Left ventricle myocardium superior (tissue), 1 donor: ENCODE measurements at regions not wholly inside any gene's neighbourhood (a gene's known extent, or its start where the extent isn't known, plus 50 kb on each side); places are given as distances from the start of the nearest gene placed in this dataset.

Experiments used
- ATAC-seq: fragments of 200-7000 bp; cut with Tn5 transposase; one replicate; pipeline ENCODE4 v1.9.1; 2020; ENCODE audit warnings: mild to moderate bottlenecking, moderate library complexity
- DNase-seq: peaks from one replicate; pipeline ENCODE4 v3.0.0-alpha.2; 2020
- intact Hi-C: fragments of 100-400 bp; cut with micrococcal nuclease; formaldehyde crosslinking; loops from one replicate; pipeline ENCODE4 v1.11.0; 2022
- donor health status: DM: no; HTN: yes; CAD: no; lungs with severe emphysema.

GRCh38 chr11:43545610-43546009 lies 134.9 kb upstream of the HSD17B12 start:
- no peak for DNase-seq

DNA sequence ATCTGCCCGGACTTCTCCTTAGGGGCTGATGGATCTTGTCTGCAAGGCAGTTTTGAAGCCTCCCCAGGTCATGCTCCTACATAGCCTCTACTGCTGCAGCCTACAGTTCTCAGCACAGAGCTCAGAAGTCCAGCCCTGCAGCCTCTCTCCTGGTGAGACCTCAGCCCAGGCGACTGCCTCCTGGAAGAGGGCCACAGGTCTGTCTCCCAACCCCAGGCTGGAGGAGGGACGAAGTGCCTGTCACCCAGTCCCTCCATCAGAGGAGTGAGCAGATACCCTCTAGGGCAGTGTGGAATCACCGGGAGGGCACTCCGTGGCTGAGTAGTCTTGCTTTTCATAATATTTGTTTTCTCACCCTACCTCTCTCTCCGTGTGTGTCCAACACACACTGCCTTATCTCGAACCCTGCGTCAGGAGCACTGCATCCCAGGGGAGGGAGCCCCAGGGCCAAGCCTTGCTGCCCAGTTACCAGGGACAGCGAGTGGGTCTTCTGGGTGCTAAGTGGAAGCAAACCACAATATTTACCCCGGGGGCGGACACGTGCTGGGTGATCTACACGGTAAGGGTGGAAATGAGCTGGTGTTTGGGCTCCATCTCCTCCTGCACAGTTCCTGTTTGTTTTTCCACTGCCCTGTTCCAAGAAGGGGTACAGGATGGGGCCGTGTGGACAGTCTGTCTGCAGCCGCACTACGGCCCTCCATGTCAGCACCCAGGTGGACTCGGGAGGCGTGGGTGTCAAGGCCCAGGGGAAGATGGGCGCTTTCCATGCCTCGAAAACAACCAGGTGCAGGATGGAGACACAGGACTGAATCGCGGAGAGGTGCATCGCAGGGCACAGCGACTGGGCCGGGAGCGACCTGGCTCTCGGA lies 133.7 kb upstream of the HSD17B12 start:
- DNase-seq (no peak), ATAC-seq (no peak)
- intact Hi-C loops, result no loop called here

More at GRCh38 chr11:43545610-43546009, 134.9 kb upstream of the HSD17B12 start:
- intact Hi-C loops, result no loop called here
- ATAC-seq, result no peak

DNA sequence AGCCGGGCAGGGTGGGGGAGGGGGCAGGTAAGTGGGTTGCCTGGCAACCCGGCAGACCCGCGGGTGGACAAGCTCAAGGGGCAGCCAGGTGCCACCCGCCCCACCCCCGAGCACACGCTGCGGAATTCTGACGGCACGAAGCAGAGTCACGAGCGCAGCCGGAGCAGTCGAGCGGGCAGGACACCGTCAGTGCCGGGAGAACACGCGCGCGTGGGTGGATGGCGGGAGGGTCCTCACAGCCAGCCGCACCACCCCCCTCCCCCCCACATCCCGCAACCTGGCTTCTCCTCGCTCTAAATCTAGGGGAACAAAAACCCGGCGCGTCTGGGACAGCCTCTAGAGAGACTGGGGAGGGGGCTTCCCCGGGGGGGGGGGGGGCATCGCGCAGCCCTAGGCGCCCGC lies 133.1 kb upstream of the HSD17B12 start:
- intact Hi-C loops, result no loop called here
- ATAC-seq (no peak), DNase-seq (no peak)

- ATAC-seq (peak; percentile 27), DNase-seq (peak; percentile 50)
- intact Hi-C loops, result no loop called here
Measured at GRCh38 chr11:43547889-43548381, 132.6 kb upstream of the HSD17B12 start.

DNA sequence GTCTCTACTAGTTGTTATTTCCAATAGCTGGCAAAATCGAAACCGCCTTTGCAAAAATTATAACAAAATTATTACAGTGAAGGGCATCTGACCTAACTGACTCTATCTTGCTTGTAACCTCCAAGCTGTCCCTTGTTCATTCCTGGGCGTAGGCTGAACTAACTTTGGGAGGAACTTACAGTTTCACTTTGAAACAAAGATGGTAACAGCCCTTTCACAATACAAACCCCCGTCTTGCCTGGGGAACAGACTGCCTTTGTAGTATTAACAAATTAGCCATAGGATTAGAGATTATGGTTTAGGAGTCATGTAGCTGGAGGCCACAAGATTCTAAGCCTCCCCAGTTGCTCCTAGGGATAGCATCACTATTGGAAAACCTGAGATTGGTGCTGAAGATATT lies 131.6 kb upstream of the HSD17B12 start:
- ATAC-seq (no peak), DNase-seq (no peak)
- intact Hi-C loops, result no loop called here

DNA sequence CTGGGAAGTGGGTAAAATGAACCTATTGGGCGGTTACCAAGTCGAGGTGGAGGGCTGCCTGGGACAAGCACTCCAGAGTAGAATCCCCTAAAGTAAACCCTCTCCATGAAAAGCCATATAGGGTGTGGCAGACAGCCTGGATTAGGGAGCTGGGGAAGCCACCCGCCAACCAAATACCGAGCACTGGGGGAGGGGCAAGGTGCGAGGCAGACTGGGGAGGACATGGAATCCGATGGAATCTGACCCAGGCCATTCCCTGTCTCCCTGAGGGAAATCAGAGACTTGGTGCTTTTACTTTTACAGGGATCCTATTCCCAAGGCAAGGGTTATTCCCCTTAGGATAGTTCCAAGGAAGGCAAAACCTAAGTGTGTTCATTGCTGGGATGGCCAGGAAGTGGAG lies 130.9 kb upstream of the HSD17B12 start:
- intact Hi-C loops, result no loop called here
- no peak for DNase-seq
- no peak for ATAC-seq

DNA sequence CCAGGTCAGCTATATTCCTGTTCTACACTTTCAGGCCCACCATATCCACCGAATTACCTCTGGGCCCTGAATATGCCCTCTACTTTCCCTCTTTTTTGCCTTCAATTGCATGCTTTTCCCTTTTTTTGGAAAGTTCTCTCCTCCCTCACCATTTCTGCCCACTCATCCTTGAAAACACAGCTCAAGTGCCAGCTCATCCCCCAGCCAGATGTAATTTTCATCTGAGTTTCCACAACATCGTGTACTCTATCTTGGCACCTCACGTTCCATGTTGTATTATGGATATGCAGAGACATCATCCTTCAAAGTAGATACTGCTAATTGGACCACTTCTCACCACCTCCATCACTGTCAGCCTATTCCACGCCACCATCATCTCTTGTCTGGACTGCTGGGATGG lies 129.8 kb upstream of the HSD17B12 start:
- DNase-seq, result no peak
- intact Hi-C loops, result no loop called here
- ATAC-seq, result no peak

DNA sequence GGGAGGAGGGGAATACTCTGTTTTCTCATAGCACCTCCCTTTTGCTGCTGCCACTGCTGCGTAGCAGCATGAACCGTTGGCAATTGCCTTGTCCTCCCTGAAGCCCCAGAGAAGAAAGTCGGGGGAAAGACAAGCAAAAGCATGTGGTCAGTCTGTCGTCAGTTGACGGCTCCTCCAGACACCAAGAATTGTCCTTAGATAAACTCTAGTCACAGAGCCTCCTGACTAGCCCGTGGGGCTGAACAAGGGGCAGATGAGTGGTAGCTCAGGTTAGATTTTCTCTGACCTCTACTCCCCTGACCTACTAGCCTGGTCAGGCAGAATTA lies 126.4 kb upstream of the HSD17B12 start:
- intact Hi-C loops, result no loop called here
- no peak for DNase-seq
- ATAC-seq, result no peak

GRCh38 chr11:43555186-43555585 lies 125.4 kb upstream of the HSD17B12 start:
- ATAC-seq (no peak), DNase-seq (no peak)
- intact Hi-C loops, result no loop called here

DNA sequence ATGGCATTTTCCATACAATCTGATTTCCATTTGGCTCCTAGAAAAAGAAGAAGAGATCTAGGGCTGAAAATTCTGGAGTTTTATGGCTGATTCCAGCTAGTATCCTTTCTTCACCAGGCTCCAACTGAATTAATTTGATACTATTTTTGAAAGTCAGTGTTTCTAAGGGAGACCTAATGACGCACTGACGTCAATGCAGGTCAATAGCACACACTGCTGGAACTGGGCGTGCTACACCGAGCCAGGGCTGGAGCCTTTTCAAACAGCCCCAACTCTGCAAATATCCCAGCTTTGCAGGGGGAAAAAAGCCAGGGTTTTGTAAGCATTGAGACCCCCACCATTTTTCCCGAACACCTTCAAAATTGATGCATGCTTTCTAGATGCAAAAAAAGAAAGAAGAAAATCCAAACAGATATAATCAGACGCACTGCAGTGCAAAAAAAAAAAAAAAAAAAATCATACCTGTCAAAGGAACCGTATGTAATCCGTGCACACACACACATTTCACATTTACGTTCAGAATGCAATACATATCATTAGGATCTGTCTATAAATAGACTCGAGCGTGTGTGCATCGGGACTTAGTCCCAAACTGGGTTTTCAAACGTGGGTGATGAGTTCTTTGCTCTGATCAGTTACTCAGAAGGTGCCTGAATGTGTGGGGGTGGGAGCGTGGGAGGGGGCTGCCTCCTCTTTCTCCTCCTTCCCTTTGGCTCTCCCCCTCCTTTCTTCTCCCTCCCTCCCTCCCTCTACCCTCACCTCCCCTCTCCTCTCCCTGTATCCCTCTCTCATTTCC lies 124.5 kb upstream of the HSD17B12 start:
- DNase-seq (peak; percentile 34), ATAC-seq (peak; percentile 76)
- intact Hi-C loops, result no loop called here

- DNase-seq (no peak), ATAC-seq (no peak)
- intact Hi-C loops, result no loop called here
Measured at GRCh38 chr11:43556612-43557375, 123.7 kb upstream of the HSD17B12 start.

DNA sequence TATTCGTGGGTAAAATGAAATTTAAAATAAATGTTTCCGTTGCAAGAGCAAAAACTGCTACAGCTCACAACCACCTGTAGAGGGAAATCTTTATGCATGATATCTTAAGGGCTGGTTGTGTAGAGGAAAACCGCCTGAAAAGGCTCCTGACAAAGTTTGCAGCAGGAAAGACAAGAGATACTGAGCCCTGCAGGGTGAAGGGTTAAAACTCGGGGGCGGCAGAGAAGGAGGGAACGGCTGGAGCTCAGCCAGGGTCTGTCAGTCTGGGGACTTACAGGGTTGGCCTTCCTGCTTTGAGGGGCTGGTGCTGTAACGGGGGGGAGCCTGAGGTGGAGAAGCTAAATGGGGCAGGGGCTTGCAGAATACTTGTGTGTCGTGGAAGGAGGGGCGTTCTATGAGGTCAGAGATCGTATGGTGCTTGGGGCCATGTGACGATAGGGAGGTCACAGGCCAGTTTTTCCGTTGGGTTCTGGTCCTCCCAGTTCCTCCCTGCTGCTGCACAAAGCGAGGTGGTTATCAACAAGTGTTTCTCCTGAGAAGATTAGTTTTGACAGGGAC lies 122.9 kb upstream of the HSD17B12 start:
- DNase-seq (no peak), ATAC-seq (no peak)
- intact Hi-C loops, result no loop called here

- intact Hi-C loops, result no loop called here
- no peak for ATAC-seq
- DNase-seq, result no peak
Measured at GRCh38 chr11:43558146-43558545, 122.4 kb upstream of the HSD17B12 start.

DNA sequence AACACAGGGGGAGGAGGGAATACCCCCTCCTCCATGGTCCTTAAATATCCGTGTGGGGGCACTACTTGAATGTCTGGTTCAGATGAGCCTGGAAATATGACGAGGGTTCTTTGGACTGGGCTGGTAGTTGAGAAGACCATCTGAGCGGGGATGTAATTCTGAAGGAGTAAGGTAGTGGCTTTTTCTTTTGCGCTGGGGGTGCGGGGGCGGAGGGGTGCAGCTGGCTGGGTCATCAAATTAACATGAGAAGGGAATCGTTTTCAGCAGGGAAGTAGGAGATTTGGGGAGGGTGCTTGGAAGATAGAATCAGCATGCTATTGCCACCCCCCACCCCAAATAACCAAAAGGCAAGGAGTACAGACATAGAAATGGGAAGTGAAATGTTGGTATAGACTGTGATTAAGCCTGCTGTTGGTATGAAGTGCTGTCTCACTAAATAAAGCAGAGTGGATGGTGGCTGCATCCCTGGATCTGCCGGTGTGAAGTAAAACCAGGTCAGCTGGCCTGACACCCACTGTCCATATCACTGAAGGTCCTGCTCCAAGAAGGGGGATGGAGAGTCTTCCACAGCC lies 121.9 kb upstream of the HSD17B12 start:
- intact Hi-C loops, result no loop called here
- no peak for ATAC-seq
- DNase-seq, result no peak

DNA sequence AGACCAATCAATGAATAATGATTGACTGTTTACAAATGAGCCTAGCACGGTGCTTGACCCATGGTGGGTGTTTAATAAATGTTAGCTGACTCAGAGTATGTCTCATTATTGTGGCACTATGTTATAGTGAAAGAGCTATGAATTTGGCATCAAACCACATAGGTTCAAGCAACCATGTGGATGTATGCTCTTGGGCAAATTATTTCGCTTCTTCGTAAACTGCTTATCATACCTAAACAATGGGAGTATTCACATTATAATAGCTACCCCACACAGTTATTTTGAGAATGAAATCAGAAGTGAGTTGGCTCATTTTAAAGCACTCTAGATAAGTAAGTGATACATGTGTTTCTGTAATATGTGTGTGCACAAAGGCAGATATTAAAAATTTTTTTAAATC lies 118.7 kb upstream of the HSD17B12 start:
- no peak for ATAC-seq
- intact Hi-C loops, result no loop called here
- DNase-seq, result no peak

- DNase-seq, result no peak
- no peak for ATAC-seq
- intact Hi-C loops, result no loop called here
Measured at GRCh38 chr11:43567396-43567975, 113.1 kb upstream of the HSD17B12 start.

DNA sequence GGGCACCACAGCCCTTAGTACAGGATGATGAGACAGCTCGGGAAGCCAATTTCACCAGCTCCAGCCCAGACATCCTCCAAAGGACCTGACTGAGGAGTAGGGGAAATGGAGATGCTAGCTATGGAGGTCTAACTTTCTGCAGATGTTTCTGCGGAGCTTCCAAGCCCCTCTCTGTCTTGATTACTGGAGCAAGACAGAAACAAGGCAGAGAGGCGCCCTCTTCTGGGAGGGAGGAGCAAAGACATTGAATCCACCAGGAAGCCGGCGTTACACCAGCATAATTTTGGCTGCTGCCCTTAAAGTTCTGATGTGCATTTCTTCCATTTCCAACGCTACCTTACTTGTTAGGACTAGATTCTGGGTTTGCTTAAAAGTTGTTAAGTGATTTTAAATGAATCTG lies 107.3 kb upstream of the HSD17B12 start:
- intact Hi-C loops, result no loop called here
- no peak for ATAC-seq
- no peak for DNase-seq

- ATAC-seq (peak; percentile 87), DNase-seq (no peak)
- intact Hi-C loops, result no loop called here
Measured at GRCh38 chr11:43573873-43574272, 106.7 kb upstream of the HSD17B12 start.

GRCh38 chr11:43574411-43574810 lies 106.1 kb upstream of the HSD17B12 start:
- intact Hi-C loops, result no loop called here
- no peak for DNase-seq
- ATAC-seq, result no peak
